Liver (tissue), 8 donors: ENCODE measurements at regions not wholly inside any gene's neighbourhood (a gene's known extent, or its start where the extent isn't known, plus 50 kb on each side); places are given as distances from the start of the nearest gene placed in this dataset.

ENCODE experiments used
- DNase-seq: peaks from one replicate; pipeline ENCODE4 v3.0.0-alpha.2; 2017; ENCODE audit warnings: low spot score
- H3K27ac ChIP-seq, 2 donors: one replicate each; pipeline ENCODE4 v1.7.0; 2013; ENCODE audit warnings: inconsistent platforms in 2 of 2, low read length in 2 of 2, control low read depth in 1 of 2, low read depth in 1 of 2, mild to moderate bottlenecking in 1 of 2
- H3K27me3 ChIP-seq, 4 donors: one replicate each; pipeline versions ENCODE4 v1.6.1 to v1.7.0; 2013; ENCODE audit warnings: low read length in 3 of 4, inconsistent platforms in 1 of 4, mild to moderate bottlenecking in 1 of 4, moderate library complexity in 1 of 4; ENCODE audit not compliant: control insufficient read depth in 4 of 4, insufficient read depth in 4 of 4
- H3K36me3 ChIP-seq, 4 donors: one replicate each; pipeline versions ENCODE4 v1.6.1 to v1.7.0; 2013; ENCODE audit warnings: low read length in 3 of 4, mild to moderate bottlenecking in 3 of 4, low read depth in 1 of 4, moderate library complexity in 1 of 4; ENCODE audit not compliant: control insufficient read depth in 4 of 4, insufficient read depth in 3 of 4
- H3K4me1 ChIP-seq, 4 donors: one replicate each; pipeline versions ENCODE4 v1.6.1 to v1.7.0; 2013; ENCODE audit warnings: low read length in 3 of 4, mild to moderate bottlenecking in 3 of 4, moderate library complexity in 1 of 4; ENCODE audit not compliant: control insufficient read depth in 4 of 4, insufficient read depth in 4 of 4
- H3K4me3 ChIP-seq, 3 donors: one replicate each; pipeline versions ENCODE4 v1.6.1 to v1.7.0; 2013; ENCODE audit warnings: low read length in 3 of 3, control low read depth in 1 of 3, low read depth in 1 of 3, mild to moderate bottlenecking in 1 of 3
- H3K9ac ChIP-seq, 2 donors: one replicate each; pipeline ENCODE4 v1.7.0; 2013; ENCODE audit warnings: low read length in 2 of 2, mild to moderate bottlenecking in 2 of 2, moderate library complexity in 2 of 2, control low read depth in 1 of 2, low read depth in 1 of 2
- H3K9me3 ChIP-seq, 4 donors: one replicate each; pipeline versions ENCODE4 v1.6.1 to v1.7.0; 2013; ENCODE audit warnings: low read length in 3 of 4; ENCODE audit not compliant: control insufficient read depth in 4 of 4
- EGR1 ChIP-seq, 2 donors: IDR thresholded peaks; 2 replicates each; pipeline ENCODE4 v1.6.1; 2016 to 2018; ENCODE audit warnings: antibody characterized with exemption in 2 of 2, low read depth in 2 of 2
- FOXA1 ChIP-seq: IDR thresholded peaks from 2 replicates; pipeline ENCODE4 v1.6.1; 2016; ENCODE audit warnings: antibody characterized with exemption
- FOXA2 ChIP-seq: IDR thresholded peaks from 2 replicates; pipeline ENCODE4 v1.6.1; 2016; ENCODE audit warnings: antibody characterized with exemption
- GABPA ChIP-seq, 2 donors: IDR thresholded peaks in 1 of 2; conservative IDR thresholded peaks in 1 of 2; 2 replicates each; pipeline ENCODE4 v1.6.1; 2016; ENCODE audit warnings: antibody characterized with exemption in 2 of 2, mild to moderate bottlenecking in 1 of 2, moderate library complexity in 1 of 2
- HNF4A ChIP-seq, 2 donors: conservative IDR thresholded peaks; 2 replicates each; pipeline ENCODE4 v1.6.1; 2016; ENCODE audit warnings: antibody characterized with exemption in 2 of 2, mild to moderate bottlenecking in 2 of 2
- HNF4G ChIP-seq: IDR thresholded peaks from 2 replicates; pipeline ENCODE4 v1.6.1; 2016; ENCODE audit warnings: antibody characterized with exemption
- JUND ChIP-seq, 2 donors: IDR thresholded peaks; 2 replicates each; pipeline ENCODE4 v1.6.1; 2016; ENCODE audit warnings: antibody characterized with exemption in 2 of 2
- NR2F2 ChIP-seq: IDR thresholded peaks from 2 replicates; pipeline ENCODE4 v1.6.1; 2016; ENCODE audit warnings: antibody characterized with exemption
- RAD21 ChIP-seq, 2 donors: IDR thresholded peaks; 2 replicates each; pipeline ENCODE4 v1.6.1; 2016; ENCODE audit warnings: antibody characterized with exemption in 2 of 2, mild to moderate bottlenecking in 2 of 2
- SP1 ChIP-seq: IDR thresholded peaks from 2 replicates; pipeline ENCODE4 v1.6.1; 2018; ENCODE audit warnings: antibody characterized with exemption, mild to moderate bottlenecking
- TAF1 ChIP-seq: conservative IDR thresholded peaks from 2 replicates; pipeline ENCODE4 v1.6.1; 2016; ENCODE audit warnings: antibody characterized with exemption, mild to moderate bottlenecking
- YY1 ChIP-seq: IDR thresholded peaks from 2 replicates; pipeline ENCODE4 v1.6.1; 2016; ENCODE audit warnings: antibody characterized with exemption, mild to moderate bottlenecking
- WGBS: extraction: QIAGEN DNeasy Blood & Tissue Kit; methylation state at CpG from one replicate; pipeline ENCODE4 v1.1.7; 2013; 5-methylcytosine and 5-hydroxymethylcytosine counted together
- TF ChIP-seq, protein P1 (sequence below): IDR thresholded peaks from 2 replicates; pipeline ENCODE4 v1.6.1; 2016; ENCODE audit warnings: antibody characterized with exemption
- TF ChIP-seq, protein P2 (sequence below): IDR thresholded peaks from 2 replicates; pipeline ENCODE4 v1.6.1; 2016; ENCODE audit warnings: antibody characterized with exemption, mild to moderate bottlenecking
- TF ChIP-seq, protein P3 (sequence below): fragments of 150-350 bp; IDR thresholded peaks from 2 replicates; pipeline ENCODE4 v1.5.1; 2017; ENCODE audit warnings: improper control_type of control experiment, low read depth, low read length; ENCODE audit not compliant: missing input control
- TF ChIP-seq, protein P4 (sequence below): IDR thresholded peaks from 2 replicates; pipeline ENCODE4 v1.6.1; 2016; ENCODE audit warnings: antibody characterized with exemption
- donor health status: healthy.
- donor health status: healthy.
- donor health status: healthy.
- donor health status: healthy.
- donor health status: healthy.

DNA sequence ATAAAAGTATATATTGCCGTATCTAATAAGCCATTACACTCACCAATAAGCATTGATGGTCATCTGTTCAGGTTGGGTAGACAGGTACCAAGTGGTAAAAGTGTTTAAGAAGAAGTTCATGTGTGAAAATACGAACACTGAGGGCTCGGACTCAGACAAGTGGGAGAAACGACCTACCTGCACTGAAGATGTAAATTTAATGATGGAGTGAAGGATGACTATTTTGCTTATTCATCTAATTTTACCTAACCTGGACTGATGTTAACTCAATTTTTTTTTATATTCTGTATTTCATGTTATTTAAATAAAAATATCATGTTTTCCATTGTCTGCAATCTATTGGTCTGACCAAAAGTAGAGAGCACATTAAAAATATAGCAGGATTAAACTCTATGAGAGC lies 469.1 kb upstream of the BTBD3 start:
- no peak for DNase-seq
- no peaks in the 10 kb centered on the region for H3K9me3 ChIP-seq
- no peak overlapping the region for H3K9ac ChIP-seq
- no peaks in the 10 kb centered on the region for H3K36me3 ChIP-seq
- no peaks in the 10 kb centered on the region for H3K4me1 ChIP-seq
- no peak overlapping the region for H3K4me3 ChIP-seq
- 77% methylated on average over 4 of the region's 4 CpGs for WGBS
- no peak overlapping the region for H3K27ac ChIP-seq
- H3K27me3 ChIP-seq, result no peaks in the 10 kb centered on the region
- TF ChIP-seq FOXA2 (no peak), HNF4G (no peak), EGR1 (IDR thresholded peaks at IDR 0.05; ENCODE audit: low read depth in 2 of 2) (no peak), GABPA (IDR thresholded peaks at IDR 0.05 in 1 of 2, conservative IDR thresholded peaks at IDR 0.05 in 1 of 2) (no peak), JUND (IDR thresholded peaks at IDR 0.05) (no peak), TAF1 (no peak), YY1 (no peak)
- TF ChIP-seq, protein P1, sequence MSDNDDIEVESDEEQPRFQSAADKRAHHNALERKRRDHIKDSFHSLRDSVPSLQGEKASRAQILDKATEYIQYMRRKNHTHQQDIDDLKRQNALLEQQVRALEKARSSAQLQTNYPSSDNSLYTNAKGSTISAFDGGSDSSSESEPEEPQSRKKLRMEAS, result no peak
- TF ChIP-seq, protein P2, sequence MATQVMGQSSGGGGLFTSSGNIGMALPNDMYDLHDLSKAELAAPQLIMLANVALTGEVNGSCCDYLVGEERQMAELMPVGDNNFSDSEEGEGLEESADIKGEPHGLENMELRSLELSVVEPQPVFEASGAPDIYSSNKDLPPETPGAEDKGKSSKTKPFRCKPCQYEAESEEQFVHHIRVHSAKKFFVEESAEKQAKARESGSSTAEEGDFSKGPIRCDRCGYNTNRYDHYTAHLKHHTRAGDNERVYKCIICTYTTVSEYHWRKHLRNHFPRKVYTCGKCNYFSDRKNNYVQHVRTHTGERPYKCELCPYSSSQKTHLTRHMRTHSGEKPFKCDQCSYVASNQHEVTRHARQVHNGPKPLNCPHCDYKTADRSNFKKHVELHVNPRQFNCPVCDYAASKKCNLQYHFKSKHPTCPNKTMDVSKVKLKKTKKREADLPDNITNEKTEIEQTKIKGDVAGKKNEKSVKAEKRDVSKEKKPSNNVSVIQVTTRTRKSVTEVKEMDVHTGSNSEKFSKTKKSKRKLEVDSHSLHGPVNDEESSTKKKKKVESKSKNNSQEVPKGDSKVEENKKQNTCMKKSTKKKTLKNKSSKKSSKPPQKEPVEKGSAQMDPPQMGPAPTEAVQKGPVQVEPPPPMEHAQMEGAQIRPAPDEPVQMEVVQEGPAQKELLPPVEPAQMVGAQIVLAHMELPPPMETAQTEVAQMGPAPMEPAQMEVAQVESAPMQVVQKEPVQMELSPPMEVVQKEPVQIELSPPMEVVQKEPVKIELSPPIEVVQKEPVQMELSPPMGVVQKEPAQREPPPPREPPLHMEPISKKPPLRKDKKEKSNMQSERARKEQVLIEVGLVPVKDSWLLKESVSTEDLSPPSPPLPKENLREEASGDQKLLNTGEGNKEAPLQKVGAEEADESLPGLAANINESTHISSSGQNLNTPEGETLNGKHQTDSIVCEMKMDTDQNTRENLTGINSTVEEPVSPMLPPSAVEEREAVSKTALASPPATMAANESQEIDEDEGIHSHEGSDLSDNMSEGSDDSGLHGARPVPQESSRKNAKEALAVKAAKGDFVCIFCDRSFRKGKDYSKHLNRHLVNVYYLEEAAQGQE, result no peak

DNA sequence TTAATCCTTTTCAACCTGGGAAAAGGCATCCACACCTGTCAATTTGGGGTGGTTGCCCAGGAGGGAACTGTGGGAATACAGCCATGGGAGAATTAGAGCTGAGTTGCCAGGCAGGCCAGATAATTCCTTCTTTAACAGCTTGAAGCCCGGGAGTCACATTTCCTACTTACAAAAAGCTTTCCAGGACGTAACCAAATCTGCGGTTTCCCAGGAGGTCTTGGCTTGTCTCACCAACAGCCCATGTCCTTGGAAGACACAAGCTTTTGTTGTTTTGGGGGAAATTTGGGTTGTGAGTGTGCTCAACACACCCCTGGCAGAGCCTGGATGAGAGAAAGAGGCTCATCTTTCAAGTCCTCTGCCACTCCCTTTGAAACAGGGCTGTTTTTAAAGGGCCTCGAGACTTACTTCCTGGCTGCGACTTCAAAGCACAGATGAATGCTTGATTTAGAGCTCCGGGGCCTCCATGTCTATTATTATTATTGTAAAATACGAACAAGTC lies 465.9 kb upstream of the BTBD3 start:
- H3K27ac ChIP-seq, result no peak overlapping the region
- no peaks in the 10 kb centered on the region for H3K9me3 ChIP-seq
- DNase-seq, result no peak
- no peaks in the 10 kb centered on the region for H3K27me3 ChIP-seq
- TF ChIP-seq JUND (IDR thresholded peaks at IDR 0.05) (no peak), HNF4A (conservative IDR thresholded peaks at IDR 0.05) (no peak), HNF4G (no peak), NR2F2 (no peak), FOXA1 (no peak), EGR1 (IDR thresholded peaks at IDR 0.05; ENCODE audit: low read depth in 2 of 2) (no peak), FOXA2 (no peak), SP1 (no peak), RAD21 (IDR thresholded peaks at IDR 0.05) (no peak)
- TF ChIP-seq, protein P1, result no peak
- TF ChIP-seq, protein P3, sequence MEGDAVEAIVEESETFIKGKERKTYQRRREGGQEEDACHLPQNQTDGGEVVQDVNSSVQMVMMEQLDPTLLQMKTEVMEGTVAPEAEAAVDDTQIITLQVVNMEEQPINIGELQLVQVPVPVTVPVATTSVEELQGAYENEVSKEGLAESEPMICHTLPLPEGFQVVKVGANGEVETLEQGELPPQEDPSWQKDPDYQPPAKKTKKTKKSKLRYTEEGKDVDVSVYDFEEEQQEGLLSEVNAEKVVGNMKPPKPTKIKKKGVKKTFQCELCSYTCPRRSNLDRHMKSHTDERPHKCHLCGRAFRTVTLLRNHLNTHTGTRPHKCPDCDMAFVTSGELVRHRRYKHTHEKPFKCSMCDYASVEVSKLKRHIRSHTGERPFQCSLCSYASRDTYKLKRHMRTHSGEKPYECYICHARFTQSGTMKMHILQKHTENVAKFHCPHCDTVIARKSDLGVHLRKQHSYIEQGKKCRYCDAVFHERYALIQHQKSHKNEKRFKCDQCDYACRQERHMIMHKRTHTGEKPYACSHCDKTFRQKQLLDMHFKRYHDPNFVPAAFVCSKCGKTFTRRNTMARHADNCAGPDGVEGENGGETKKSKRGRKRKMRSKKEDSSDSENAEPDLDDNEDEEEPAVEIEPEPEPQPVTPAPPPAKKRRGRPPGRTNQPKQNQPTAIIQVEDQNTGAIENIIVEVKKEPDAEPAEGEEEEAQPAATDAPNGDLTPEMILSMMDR, result no peak
- TF ChIP-seq, protein P2, result no peak
- TF ChIP-seq, protein P4, sequence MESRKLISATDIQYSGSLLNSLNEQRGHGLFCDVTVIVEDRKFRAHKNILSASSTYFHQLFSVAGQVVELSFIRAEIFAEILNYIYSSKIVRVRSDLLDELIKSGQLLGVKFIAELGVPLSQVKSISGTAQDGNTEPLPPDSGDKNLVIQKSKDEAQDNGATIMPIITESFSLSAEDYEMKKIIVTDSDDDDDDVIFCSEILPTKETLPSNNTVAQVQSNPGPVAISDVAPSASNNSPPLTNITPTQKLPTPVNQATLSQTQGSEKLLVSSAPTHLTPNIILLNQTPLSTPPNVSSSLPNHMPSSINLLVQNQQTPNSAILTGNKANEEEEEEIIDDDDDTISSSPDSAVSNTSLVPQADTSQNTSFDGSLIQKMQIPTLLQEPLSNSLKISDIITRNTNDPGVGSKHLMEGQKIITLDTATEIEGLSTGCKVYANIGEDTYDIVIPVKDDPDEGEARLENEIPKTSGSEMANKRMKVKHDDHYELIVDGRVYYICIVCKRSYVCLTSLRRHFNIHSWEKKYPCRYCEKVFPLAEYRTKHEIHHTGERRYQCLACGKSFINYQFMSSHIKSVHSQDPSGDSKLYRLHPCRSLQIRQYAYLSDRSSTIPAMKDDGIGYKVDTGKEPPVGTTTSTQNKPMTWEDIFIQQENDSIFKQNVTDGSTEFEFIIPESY, result no peak
- 57% methylated on average over 7 of the region's 7 CpGs for WGBS
- no peak overlapping the region for H3K9ac ChIP-seq
- H3K4me3 ChIP-seq, result no peak overlapping the region
- no peaks in the 10 kb centered on the region for H3K4me1 ChIP-seq
- no peaks in the 10 kb centered on the region for H3K36me3 ChIP-seq
